ENCODE measurements at regions not wholly inside any gene's neighbourhood (a gene's known extent, or its start where the extent isn't known, plus 50 kb on each side); places are given as distances from the start of the nearest gene placed in this dataset.

DNA sequence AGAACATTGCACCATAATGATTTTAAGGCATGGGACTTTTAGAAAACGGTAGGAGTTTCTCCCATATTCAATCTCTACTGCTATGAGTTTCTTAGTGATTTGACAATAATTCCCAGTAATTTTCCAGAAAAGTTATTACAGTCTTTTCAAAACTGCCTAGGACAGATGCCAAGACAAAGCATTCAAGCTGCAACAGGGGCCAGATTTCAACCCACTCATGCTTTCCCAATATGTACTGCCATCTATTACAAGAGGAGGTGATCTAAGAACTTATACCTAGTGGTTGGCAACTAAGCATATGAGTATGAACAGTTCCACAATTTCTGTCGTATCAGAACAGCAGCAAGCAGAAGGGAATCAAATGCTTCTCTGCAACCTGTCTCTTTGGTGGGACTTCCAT lies 95.1 kb upstream of the TMED7 start:
- Histone ChIP-seq H3K79me2 (ENCODE audit: insufficient read depth, low read depth, low read length) (no peaks in the 10 kb centered on the region), H3K9me2 (ENCODE audit: insufficient read depth, low read length) (no peaks in the 10 kb centered on the region), H3K4me2 (ENCODE audit: low read length) (no peak overlapping the region), H3K4me3 (ENCODE audit: low read depth, low read length, poor library complexity, severe bottlenecking) (no peak overlapping the region), H3K36me3 (ENCODE audit: insufficient read depth, low read length) (no peaks in the 10 kb centered on the region), H3K4me1 (ENCODE audit: insufficient read depth, low read length, poor library complexity, severe bottlenecking) (no peaks in the 10 kb centered on the region), H4K20me1 (ENCODE audit: insufficient read depth, low read length) (no peaks in the 10 kb centered on the region), H2AFZ (ENCODE audit: low read length) (no peak overlapping the region), H3K9me3 (ENCODE audit: low read length) (no peaks in the 10 kb centered on the region), H3K27ac (ENCODE audit: low read depth, low read length, poor library complexity, severe bottlenecking) (no peak overlapping the region)
- TF ChIP-seq EZH2phosphoT487 (IDR thresholded peaks at IDR 0.05; ENCODE audit: borderline replicate concordance, low read depth, low read length), result no peak
- TF ChIP-seq, protein P1, sequence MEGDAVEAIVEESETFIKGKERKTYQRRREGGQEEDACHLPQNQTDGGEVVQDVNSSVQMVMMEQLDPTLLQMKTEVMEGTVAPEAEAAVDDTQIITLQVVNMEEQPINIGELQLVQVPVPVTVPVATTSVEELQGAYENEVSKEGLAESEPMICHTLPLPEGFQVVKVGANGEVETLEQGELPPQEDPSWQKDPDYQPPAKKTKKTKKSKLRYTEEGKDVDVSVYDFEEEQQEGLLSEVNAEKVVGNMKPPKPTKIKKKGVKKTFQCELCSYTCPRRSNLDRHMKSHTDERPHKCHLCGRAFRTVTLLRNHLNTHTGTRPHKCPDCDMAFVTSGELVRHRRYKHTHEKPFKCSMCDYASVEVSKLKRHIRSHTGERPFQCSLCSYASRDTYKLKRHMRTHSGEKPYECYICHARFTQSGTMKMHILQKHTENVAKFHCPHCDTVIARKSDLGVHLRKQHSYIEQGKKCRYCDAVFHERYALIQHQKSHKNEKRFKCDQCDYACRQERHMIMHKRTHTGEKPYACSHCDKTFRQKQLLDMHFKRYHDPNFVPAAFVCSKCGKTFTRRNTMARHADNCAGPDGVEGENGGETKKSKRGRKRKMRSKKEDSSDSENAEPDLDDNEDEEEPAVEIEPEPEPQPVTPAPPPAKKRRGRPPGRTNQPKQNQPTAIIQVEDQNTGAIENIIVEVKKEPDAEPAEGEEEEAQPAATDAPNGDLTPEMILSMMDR (conservative IDR thresholded peaks at IDR 0.05; ENCODE audit: low read length), result no peak
- ChIA-PET POLR2A (no interaction called here), CTCF (ENCODE audit: unreplicated experiment) (no interaction called here)
- no peak for DNase-seq (ENCODE audit: low spot score)
- BruUV-seq (replicated peaks), result no TSS peak
- intact Hi-C loops (cut with micrococcal nuclease; ENCODE audit: unreplicated experiment), result no loop called here

DNA sequence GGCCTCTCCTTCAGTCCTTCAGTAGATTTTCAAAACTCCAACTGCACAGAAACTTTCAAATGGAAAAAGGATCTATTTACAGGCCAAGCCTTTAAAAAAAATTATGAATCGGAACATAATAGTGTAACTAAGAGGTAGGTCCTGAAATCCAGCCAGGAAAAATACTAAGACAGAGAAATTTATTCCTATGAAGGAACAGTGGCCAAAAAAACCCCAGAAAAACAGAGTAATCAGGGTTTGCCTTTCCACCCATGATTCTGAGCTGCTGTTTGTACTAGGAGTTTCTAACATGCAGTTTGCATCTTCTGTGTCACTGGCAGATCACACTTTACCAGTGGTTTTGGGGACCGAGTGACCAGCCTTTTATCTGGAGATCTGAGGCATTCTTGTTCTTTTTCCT lies 93.1 kb upstream of the TMED7 start:
- Histone ChIP-seq H2AFZ (ENCODE audit: low read length) (no peak overlapping the region), H4K20me1 (ENCODE audit: insufficient read depth, low read length) (no peaks in the 10 kb centered on the region), H3K79me2 (ENCODE audit: insufficient read depth, low read depth, low read length) (no peaks in the 10 kb centered on the region), H3K9me2 (ENCODE audit: insufficient read depth, low read length) (no peaks in the 10 kb centered on the region), H3K36me3 (ENCODE audit: insufficient read depth, low read length) (no peaks in the 10 kb centered on the region), H3K27ac (ENCODE audit: low read depth, low read length, poor library complexity, severe bottlenecking) (no peak overlapping the region), H3K9me3 (ENCODE audit: low read length) (no peaks in the 10 kb centered on the region), H3K4me3 (ENCODE audit: low read depth, low read length, poor library complexity, severe bottlenecking) (no peak overlapping the region), H3K4me1 (ENCODE audit: insufficient read depth, low read length, poor library complexity, severe bottlenecking) (no peaks in the 10 kb centered on the region), H3K4me2 (ENCODE audit: low read length) (no peak overlapping the region)
- ChIA-PET CTCF (ENCODE audit: unreplicated experiment) (no interaction called here), POLR2A (interaction anchor here (0.9 kb wide), 1 partner anchor 12 kb away, joined by 3 read pairs; no protein-coding TSS in a partner anchor)
- BruUV-seq (replicated peaks), result no TSS peak
- intact Hi-C loops (cut with micrococcal nuclease; ENCODE audit: unreplicated experiment), result no loop called here
- no peak for DNase-seq (ENCODE audit: low spot score)
- TF ChIP-seq EZH2phosphoT487 (IDR thresholded peaks at IDR 0.05; ENCODE audit: borderline replicate concordance, low read depth, low read length), result no peak
- TF ChIP-seq, protein P1 (conservative IDR thresholded peaks at IDR 0.05; ENCODE audit: low read length), result no peak

DNA sequence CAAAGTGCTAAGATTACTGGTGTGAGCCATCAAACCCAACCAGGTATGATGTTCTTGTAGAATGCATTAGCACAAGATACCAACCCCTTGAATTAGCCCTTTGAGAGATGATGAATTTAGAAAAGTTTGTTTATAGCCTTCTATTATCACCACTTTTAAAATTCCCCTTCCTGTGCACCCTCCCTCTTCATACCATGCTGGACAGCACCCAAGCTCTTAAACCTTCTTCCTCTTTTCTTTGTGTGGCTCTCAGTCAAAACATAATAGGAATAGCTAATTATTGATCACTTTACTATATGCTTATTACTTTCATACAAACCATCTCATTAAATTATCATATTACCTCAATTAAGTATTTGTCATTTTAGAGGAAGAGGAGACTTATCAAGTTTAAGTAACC lies 87.6 kb upstream of the TMED7 start:
- Histone ChIP-seq H2AFZ (ENCODE audit: low read length) (no peak overlapping the region), H3K36me3 (ENCODE audit: insufficient read depth, low read length) (no peaks in the 10 kb centered on the region), H3K27ac (ENCODE audit: low read depth, low read length, poor library complexity, severe bottlenecking) (no peak overlapping the region), H3K9me2 (ENCODE audit: insufficient read depth, low read length) (no peaks in the 10 kb centered on the region), H3K79me2 (ENCODE audit: insufficient read depth, low read depth, low read length) (no peaks in the 10 kb centered on the region), H3K9me3 (ENCODE audit: low read length) (no peaks in the 10 kb centered on the region), H3K4me1 (ENCODE audit: insufficient read depth, low read length, poor library complexity, severe bottlenecking) (no peaks in the 10 kb centered on the region), H4K20me1 (ENCODE audit: insufficient read depth, low read length) (no peaks in the 10 kb centered on the region), H3K4me2 (ENCODE audit: low read length) (no peak overlapping the region), H3K4me3 (ENCODE audit: low read depth, low read length, poor library complexity, severe bottlenecking) (no peak overlapping the region)
- ChIA-PET POLR2A (no interaction called here), CTCF (ENCODE audit: unreplicated experiment) (interaction anchor here (0.5 kb wide), 1 partner anchor 226 kb away, joined by 3 read pairs; no protein-coding TSS in a partner anchor)
- no peak for TF ChIP-seq EZH2phosphoT487 (IDR thresholded peaks at IDR 0.05; ENCODE audit: borderline replicate concordance, low read depth, low read length)
- TF ChIP-seq, protein P1 (conservative IDR thresholded peaks at IDR 0.05; ENCODE audit: low read length), result no peak
- intact Hi-C loops (cut with micrococcal nuclease; ENCODE audit: unreplicated experiment), result no loop called here
- DNase-seq (ENCODE audit: low spot score), result no peak
- no TSS peak for BruUV-seq (replicated peaks)
